GM23338 (cell line): ENCODE measurements at regions not wholly inside any gene's neighbourhood (a gene's known extent, or its start where the extent isn't known, plus 50 kb on each side); places are given as distances from the start of the nearest gene placed in this dataset.

Experiments used
- ATAC-seq: fragments of 200-7000 bp; cut with Tn5 transposase; 3 replicates; pipeline ENCODE4 v1.9.1; 2020
- DNase-seq: peaks from one replicate; pipeline ENCODE4 v3.0.0-alpha.2; 2015; ENCODE audit warnings: low spot score
- H2AFZ ChIP-seq: fragments of 200-600 bp; sonication (generic); 2 replicates; pipeline ENCODE4 v1.8.0; 2016; ENCODE audit warnings: antibody characterized with exemption, mild to moderate bottlenecking, moderate library complexity
- H3F3A ChIP-seq: fragments of 200-600 bp; sonication (generic); replicated peaks from 2 replicates; pipeline ENCODE4 v1.8.0; 2017; ENCODE audit warnings: antibody characterized with exemption, mixed run types, low read depth
- H3K27ac ChIP-seq: fragments of 200-600 bp; sonication (generic); 2 replicates; pipeline ENCODE4 v1.6.1; 2016; ENCODE audit warnings: low read depth
- H3K27me3 ChIP-seq: fragments of 200-600 bp; sonication (generic); 2 replicates; pipeline ENCODE4 v1.8.0; 2016; ENCODE audit warnings: mild to moderate bottlenecking, mixed run types, moderate library complexity; ENCODE audit not compliant: insufficient read depth
- H3K36me3 ChIP-seq: fragments of 200-600 bp; sonication (generic); 2 replicates; pipeline ENCODE4 v1.8.0; 2016; ENCODE audit warnings: mild to moderate bottlenecking; ENCODE audit not compliant: insufficient read depth
- H3K4me1 ChIP-seq: fragments of 200-600 bp; sonication (generic); 2 replicates; pipeline ENCODE4 v1.8.0; 2016; ENCODE audit warnings: mild to moderate bottlenecking, moderate library complexity; ENCODE audit not compliant: insufficient read depth
- H3K4me2 ChIP-seq: fragments of 200-600 bp; sonication (generic); 2 replicates; pipeline ENCODE4 v1.7.1; 2017; ENCODE audit warnings: mixed run types
- H3K4me3 ChIP-seq: fragments of 200-600 bp; sonication (generic); 2 replicates; pipeline ENCODE4 v1.6.1; 2016; ENCODE audit warnings: mixed run types
- H3K79me2 ChIP-seq: fragments of 200-600 bp; sonication (generic); replicated peaks from 2 replicates; pipeline ENCODE4 v1.8.0; 2017; ENCODE audit warnings: mild to moderate bottlenecking; ENCODE audit not compliant: insufficient read depth
- H3K9me2 ChIP-seq: fragments of 200-600 bp; sonication (generic); 2 replicates; pipeline ENCODE4 v1.8.0; 2017; ENCODE audit not compliant: insufficient read depth
- H4K20me1 ChIP-seq: fragments of 200-600 bp; sonication (generic); replicated peaks from 2 replicates; pipeline ENCODE4 v1.8.0; 2017; ENCODE audit warnings: mild to moderate bottlenecking; ENCODE audit not compliant: insufficient read depth
- H3K27ac Mint-ChIP-seq: 2 replicates; pipeline ENCODE4 v1.8.0; 2020; ENCODE audit warnings: inconsistent platforms, mild to moderate bottlenecking, moderate library complexity, mixed read lengths
- H3K27me3 Mint-ChIP-seq: 3 replicates; pipeline ENCODE4 v1.8.0; 2022; ENCODE audit warnings: low read depth, mild to moderate bottlenecking, moderate library complexity, mixed read lengths, inconsistent platforms; ENCODE audit not compliant: insufficient read depth, poor library complexity
- H3K36me3 Mint-ChIP-seq: 3 replicates; pipeline ENCODE4 v1.8.0; 2021; ENCODE audit warnings: low read depth, mild to moderate bottlenecking, inconsistent platforms, moderate library complexity, mixed read lengths
- H3K4me1 Mint-ChIP-seq: 3 replicates; pipeline ENCODE4 v1.8.0; 2020; ENCODE audit warnings: mild to moderate bottlenecking, inconsistent platforms, mixed read lengths
- H3K4me3 Mint-ChIP-seq: 3 replicates; pipeline ENCODE4 v1.8.0; 2021; ENCODE audit warnings: moderate library complexity, mild to moderate bottlenecking, inconsistent platforms, mixed read lengths
- H3K9me3 Mint-ChIP-seq: 3 replicates; pipeline ENCODE4 v1.8.0; 2020; ENCODE audit warnings: moderate library complexity, mild to moderate bottlenecking, inconsistent platforms, mixed read lengths
- CREB1 ChIP-seq: fragments of 250-450 bp; sonication (Bioruptor Pico); IDR thresholded peaks from 2 replicates; pipeline ENCODE4 v1.5.0; 2020; ENCODE audit warnings: low read depth, mild to moderate bottlenecking, moderate library complexity
- CTCF ChIP-seq, 2 experiments: fragments of 200-600 bp in 1 of 2; sonication (generic) in 1 of 2; conservative IDR thresholded peaks; 2 replicates each; pipeline versions ENCODE4 v1.5.1 to v1.6.1; 2016 to 2017; ENCODE audit warnings: antibody characterized with exemption in 2 of 2, low read depth in 2 of 2, mild to moderate bottlenecking in 2 of 2, moderate library complexity in 1 of 2
- ETS1 ChIP-seq: IDR thresholded peaks from 2 replicates; pipeline ENCODE4 v1.6.1; 2016; ENCODE audit warnings: antibody characterized with exemption
- EZH2 ChIP-seq: fragments of 200-600 bp; sonication (generic); IDR thresholded peaks from one replicate; pipeline ENCODE4 v1.8.0; 2017; ENCODE audit warnings: antibody characterized with exemption, mild to moderate bottlenecking, low read depth; ENCODE audit not compliant: unreplicated experiment
- EZH2phosphoT487 ChIP-seq: fragments of 200-600 bp; sonication (generic); IDR thresholded peaks from one replicate; pipeline ENCODE4 v1.8.1; 2018; ENCODE audit warnings: antibody characterized with exemption; ENCODE audit not compliant: unreplicated experiment
- JUNB ChIP-seq: IDR thresholded peaks from one replicate; pipeline ENCODE4 v1.6.1; 2016; ENCODE audit warnings: antibody characterized with exemption; ENCODE audit not compliant: unreplicated experiment
- NANOG ChIP-seq: IDR thresholded peaks from 2 replicates; pipeline ENCODE4 v1.6.1; 2016; ENCODE audit warnings: antibody characterized with exemption, borderline replicate concordance
- POLR2AphosphoS5 ChIP-seq: IDR thresholded peaks from 2 replicates; pipeline ENCODE4 v1.6.1; 2016; ENCODE audit warnings: antibody characterized with exemption, low read depth
- REST ChIP-seq: IDR thresholded peaks from one replicate; pipeline ENCODE4 v1.6.1; 2018; ENCODE audit warnings: antibody characterized with exemption; ENCODE audit not compliant: unreplicated experiment
- STAT1 ChIP-seq: IDR thresholded peaks from one replicate; pipeline ENCODE4 v1.6.1; 2016; ENCODE audit warnings: antibody characterized with exemption; ENCODE audit not compliant: unreplicated experiment
- ZNF114 ChIP-seq: fragments of 250-450 bp; sonication (Bioruptor Pico); IDR thresholded peaks from 2 replicates; pipeline ENCODE4 v1.5.0; 2020; ENCODE audit warnings: mild to moderate bottlenecking, moderate library complexity
- ZNF331 ChIP-seq: fragments of 250-450 bp; sonication (Bioruptor Pico); IDR thresholded peaks from 2 replicates; pipeline ENCODE4 v1.5.0; 2020; ENCODE audit warnings: low read depth, mild to moderate bottlenecking, moderate library complexity
- TF ChIP-seq, protein P1 (sequence below): fragments of 250-450 bp; sonication (Bioruptor Pico); IDR thresholded peaks from 2 replicates; pipeline ENCODE4 v1.5.0; 2020; ENCODE audit warnings: mild to moderate bottlenecking, moderate library complexity

DNA sequence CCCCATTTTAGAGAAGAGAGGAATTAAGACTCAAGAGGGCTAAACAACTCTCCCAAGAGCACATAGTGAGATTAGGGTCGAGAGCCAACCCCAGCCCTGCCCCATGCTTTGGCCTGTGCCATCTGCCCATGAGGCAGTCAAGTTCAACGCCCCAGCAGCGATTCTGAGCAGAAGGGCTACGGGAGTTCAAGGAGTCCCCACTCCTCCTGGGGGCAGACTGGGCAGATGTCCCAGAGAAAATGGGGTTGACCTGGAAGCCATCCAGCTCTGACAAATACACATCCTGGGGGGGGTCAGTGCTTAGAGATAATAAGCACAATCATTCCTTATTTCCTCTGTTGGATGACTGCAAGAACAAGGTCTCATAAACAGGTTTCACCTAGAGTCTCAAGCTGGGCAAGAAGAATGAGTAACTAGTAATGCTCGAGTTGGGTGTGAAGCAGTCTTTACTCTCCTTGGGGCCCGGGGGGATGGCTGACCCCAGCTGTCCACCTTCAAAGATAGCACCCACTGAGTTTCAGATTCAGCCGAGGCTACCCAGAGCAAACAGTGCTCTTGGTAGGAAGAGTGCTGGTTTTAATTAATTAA lies 716.4 kb downstream of the RNF144A start:
- TF ChIP-seq POLR2AphosphoS5 (no peak), CTCF (conservative IDR thresholded peaks at IDR 0.05; ENCODE audit: low read depth in 2 of 2) (no peak), EZH2 (no peak), STAT1 (no peak), EZH2phosphoT487 (no peak), CREB1 (CRISPR knock-in tag) (no peak), ZNF114 (CRISPR knock-in tag) (no peak), JUNB (no peak), REST (no peak), NANOG (no peak), ETS1 (no peak), ZNF331 (CRISPR knock-in tag) (no peak)
- TF ChIP-seq, protein P1, sequence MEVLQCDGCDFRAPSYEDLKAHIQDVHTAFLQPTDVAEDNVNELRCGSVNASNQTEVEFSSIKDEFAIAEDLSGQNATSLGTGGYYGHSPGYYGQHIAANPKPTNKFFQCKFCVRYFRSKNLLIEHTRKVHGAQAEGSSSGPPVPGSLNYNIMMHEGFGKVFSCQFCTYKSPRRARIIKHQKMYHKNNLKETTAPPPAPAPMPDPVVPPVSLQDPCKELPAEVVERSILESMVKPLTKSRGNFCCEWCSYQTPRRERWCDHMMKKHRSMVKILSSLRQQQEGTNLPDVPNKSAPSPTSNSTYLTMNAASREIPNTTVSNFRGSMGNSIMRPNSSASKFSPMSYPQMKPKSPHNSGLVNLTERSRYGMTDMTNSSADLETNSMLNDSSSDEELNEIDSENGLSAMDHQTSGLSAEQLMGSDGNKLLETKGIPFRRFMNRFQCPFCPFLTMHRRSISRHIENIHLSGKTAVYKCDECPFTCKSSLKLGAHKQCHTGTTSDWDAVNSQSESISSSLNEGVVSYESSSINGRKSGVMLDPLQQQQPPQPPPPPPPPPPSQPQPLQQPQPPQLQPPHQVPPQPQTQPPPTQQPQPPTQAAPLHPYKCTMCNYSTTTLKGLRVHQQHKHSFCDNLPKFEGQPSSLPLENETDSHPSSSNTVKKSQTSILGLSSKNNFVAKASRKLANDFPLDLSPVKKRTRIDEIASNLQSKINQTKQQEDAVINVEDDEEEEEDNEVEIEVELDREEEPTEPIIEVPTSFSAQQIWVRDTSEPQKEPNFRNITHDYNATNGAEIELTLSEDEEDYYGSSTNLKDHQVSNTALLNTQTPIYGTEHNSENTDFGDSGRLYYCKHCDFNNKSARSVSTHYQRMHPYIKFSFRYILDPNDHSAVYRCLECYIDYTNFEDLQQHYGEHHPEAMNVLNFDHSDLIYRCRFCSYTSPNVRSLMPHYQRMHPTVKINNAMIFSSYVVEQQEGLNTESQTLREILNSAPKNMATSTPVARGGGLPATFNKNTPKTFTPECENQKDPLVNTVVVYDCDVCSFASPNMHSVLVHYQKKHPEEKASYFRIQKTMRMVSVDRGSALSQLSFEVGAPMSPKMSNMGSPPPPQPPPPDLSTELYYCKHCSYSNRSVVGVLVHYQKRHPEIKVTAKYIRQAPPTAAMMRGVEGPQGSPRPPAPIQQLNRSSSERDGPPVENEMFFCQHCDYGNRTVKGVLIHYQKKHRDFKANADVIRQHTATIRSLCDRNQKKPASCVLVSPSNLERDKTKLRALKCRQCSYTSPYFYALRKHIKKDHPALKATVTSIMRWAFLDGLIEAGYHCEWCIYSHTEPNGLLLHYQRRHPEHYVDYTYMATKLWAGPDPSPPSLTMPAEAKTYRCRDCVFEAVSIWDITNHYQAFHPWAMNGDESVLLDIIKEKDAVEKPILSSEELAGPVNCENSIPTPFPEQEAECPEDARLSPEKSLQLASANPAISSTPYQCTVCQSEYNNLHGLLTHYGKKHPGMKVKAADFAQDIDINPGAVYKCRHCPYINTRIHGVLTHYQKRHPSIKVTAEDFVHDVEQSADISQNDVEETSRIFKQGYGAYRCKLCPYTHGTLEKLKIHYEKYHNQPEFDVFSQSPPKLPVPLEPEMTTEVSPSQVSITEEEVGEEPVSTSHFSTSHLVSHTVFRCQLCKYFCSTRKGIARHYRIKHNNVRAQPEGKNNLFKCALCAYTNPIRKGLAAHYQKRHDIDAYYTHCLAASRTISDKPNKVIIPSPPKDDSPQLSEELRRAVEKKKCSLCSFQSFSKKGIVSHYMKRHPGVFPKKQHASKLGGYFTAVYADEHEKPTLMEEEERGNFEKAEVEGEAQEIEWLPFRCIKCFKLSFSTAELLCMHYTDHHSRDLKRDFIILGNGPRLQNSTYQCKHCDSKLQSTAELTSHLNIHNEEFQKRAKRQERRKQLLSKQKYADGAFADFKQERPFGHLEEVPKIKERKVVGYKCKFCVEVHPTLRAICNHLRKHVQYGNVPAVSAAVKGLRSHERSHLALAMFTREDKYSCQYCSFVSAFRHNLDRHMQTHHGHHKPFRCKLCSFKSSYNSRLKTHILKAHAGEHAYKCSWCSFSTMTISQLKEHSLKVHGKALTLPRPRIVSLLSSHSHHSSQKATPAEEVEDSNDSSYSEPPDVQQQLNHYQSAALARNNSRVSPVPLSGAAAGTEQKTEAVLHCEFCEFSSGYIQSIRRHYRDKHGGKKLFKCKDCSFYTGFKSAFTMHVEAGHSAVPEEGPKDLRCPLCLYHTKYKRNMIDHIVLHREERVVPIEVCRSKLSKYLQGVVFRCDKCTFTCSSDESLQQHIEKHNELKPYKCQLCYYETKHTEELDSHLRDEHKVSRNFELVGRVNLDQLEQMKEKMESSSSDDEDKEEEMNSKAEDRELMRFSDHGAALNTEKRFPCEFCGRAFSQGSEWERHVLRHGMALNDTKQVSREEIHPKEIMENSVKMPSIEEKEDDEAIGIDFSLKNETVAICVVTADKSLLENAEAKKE = no peak
- ATAC-seq = no peak
- peaks cover 13% of the 10 kb centered on the region for H3K9me2 ChIP-seq

More for the DNA sequence above, 716.4 kb downstream of the RNF144A start:
- peaks cover 5% of the 10 kb centered on the region for H3K27me3 Mint-ChIP-seq
- Histone ChIP-seq H3K79me2 (no peaks in the 10 kb centered on the region), H3K27me3 (no peaks in the 10 kb centered on the region), H4K20me1 (no peaks in the 10 kb centered on the region), H3K4me2 (no peak overlapping the region), H3K27ac (no peak overlapping the region), H2AFZ (no peak overlapping the region), H3K36me3 (no peaks in the 10 kb centered on the region), H3F3A (no peaks in the 10 kb centered on the region), H3K4me3 (no peak overlapping the region), H3K4me1 (no peaks in the 10 kb centered on the region)
- no peak overlapping the region for H3K27ac Mint-ChIP-seq
- no peaks in the 10 kb centered on the region for H3K36me3 Mint-ChIP-seq
- no peaks in the 10 kb centered on the region; the same call in 2 of the 3 replicates for H3K4me1 Mint-ChIP-seq
- H3K9me3 Mint-ChIP-seq = no peaks in the 10 kb centered on the region
- DNase-seq = no peak
- H3K4me3 Mint-ChIP-seq = no peak overlapping the region
